Islet of Langerhans (tissue), 1 donor: ENCODE measurements at regions not wholly inside any gene's neighbourhood (a gene's known extent, or its start where the extent isn't known, plus 50 kb on each side); places are given as distances from the start of the nearest gene placed in this dataset.
"Not testable (repeated sequence)": the region's sequence is repeated elsewhere in the genome, so short reads cannot be mapped to it uniquely, and the experiment has no call there.

ENCODE experiments used
- FAIRE-seq: peaks from one replicate; lab custom pipeline; 2011; peaks lifted over from hg19 to GRCh38; lab: Jason Lieb, UNC

- no peak for FAIRE-seq
Observed at GRCh38 chr5:2569176-2569575, 182.3 kb downstream of the IRX2 start.

- no peak for FAIRE-seq
Observed at GRCh38 chr5:2566284-2566683, 185.2 kb downstream of the IRX2 start.

GRCh38 chr5:2565147-2565546 is 186.3 kb downstream of the IRX2 start:
- no peak for FAIRE-seq

GRCh38 chr5:2563046-2563445 is 188.4 kb downstream of the IRX2 start:
- no peak for FAIRE-seq

- FAIRE-seq, result no peak
Observed at GRCh38 chr5:2562036-2562435, 189.4 kb downstream of the IRX2 start.

- FAIRE-seq, result no peak
Observed at GRCh38 chr5:2560435-2560834, 191.0 kb downstream of the IRX2 start.

GRCh38 chr5:2557435-2557834 is 194.0 kb downstream of the IRX2 start:
- no peak for FAIRE-seq

- FAIRE-seq, result no peak
Observed at GRCh38 chr5:2556375-2556966, 195.0 kb downstream of the IRX2 start.

- no peak for FAIRE-seq
Observed at GRCh38 chr5:2553611-2554010, 197.9 kb downstream of the IRX2 start.

GRCh38 chr5:2550509-2550908 is 201.0 kb downstream of the IRX2 start:
- no peak for FAIRE-seq

GRCh38 chr5:2549900-2550299 is 201.6 kb downstream of the IRX2 start:
- FAIRE-seq, result no peak

GRCh38 chr5:2549354-2549753 is 202.1 kb downstream of the IRX2 start:
- no peak for FAIRE-seq

- FAIRE-seq, result no peak
Observed at GRCh38 chr5:2546938-2547337, 204.5 kb downstream of the IRX2 start.

- FAIRE-seq, result no peak
Observed at GRCh38 chr5:2544003-2544402, 207.5 kb downstream of the IRX2 start.

- no peak for FAIRE-seq
Observed at GRCh38 chr5:2542821-2543220, 208.7 kb downstream of the IRX2 start.

- no peak for FAIRE-seq
Observed at GRCh38 chr5:2542026-2542425, 209.5 kb downstream of the IRX2 start.

GRCh38 chr5:2538169-2538568 is 213.3 kb downstream of the IRX2 start:
- FAIRE-seq, result no peak

GRCh38 chr5:2537378-2538145 is 213.9 kb downstream of the IRX2 start:
- FAIRE-seq, result no peak

GRCh38 chr5:2536632-2537377 is 214.7 kb downstream of the IRX2 start:
- FAIRE-seq, result no peak

- FAIRE-seq, result no peak
Observed at GRCh38 chr5:2534970-2535369, 216.5 kb downstream of the IRX2 start.

- FAIRE-seq, result no peak
Observed at GRCh38 chr5:2534251-2534650, 217.2 kb downstream of the IRX2 start.

- not testable (repeated sequence) for FAIRE-seq
Observed at GRCh38 chr5:2533848-2534247, 217.6 kb downstream of the IRX2 start.

GRCh38 chr5:2532809-2533208 is 218.7 kb downstream of the IRX2 start:
- FAIRE-seq, result no peak
